ENCODE measurements at regions not wholly inside any gene's neighbourhood (a gene's known extent, or its start where the extent isn't known, plus 50 kb on each side); places are given as distances from the start of the nearest gene placed in this dataset.

DNA sequence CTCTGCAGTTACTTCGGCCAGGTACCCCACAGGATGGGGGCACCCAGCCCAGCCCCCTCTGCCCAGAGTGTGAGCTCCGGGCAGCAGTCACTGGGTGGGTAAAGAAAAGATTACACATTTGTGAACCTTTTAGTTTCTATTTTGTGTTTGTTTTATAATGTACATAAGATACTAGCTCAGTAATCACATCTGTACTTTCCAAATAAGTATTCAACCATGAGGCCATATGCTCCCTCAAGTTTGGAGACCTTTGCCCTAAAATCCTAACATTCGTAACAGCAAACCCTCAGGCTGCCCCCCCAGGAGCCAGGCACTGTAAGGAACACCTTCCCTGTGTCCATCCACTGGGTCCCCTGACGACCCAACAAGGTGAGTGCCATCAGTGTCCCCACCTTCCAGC is 68.3 kb upstream of the SLC6A6 start:
- no peak for DNase-seq (ENCODE audit: low spot score in 2 of 2, unreplicated experiment in 2 of 2)
- Mint-ChIP-seq H3K27ac (no peak overlapping the region), H3K36me3 (no peaks in the 10 kb centered on the region), H3K27me3 (ENCODE audit: low read depth) (no peaks in the 10 kb centered on the region), H3K9me3 (no peaks in the 10 kb centered on the region), H3K4me3 (no peak overlapping the region), H3K4me1 (peaks cover 3% of the 10 kb centered on the region)
- TF ChIP-seq, protein P1, sequence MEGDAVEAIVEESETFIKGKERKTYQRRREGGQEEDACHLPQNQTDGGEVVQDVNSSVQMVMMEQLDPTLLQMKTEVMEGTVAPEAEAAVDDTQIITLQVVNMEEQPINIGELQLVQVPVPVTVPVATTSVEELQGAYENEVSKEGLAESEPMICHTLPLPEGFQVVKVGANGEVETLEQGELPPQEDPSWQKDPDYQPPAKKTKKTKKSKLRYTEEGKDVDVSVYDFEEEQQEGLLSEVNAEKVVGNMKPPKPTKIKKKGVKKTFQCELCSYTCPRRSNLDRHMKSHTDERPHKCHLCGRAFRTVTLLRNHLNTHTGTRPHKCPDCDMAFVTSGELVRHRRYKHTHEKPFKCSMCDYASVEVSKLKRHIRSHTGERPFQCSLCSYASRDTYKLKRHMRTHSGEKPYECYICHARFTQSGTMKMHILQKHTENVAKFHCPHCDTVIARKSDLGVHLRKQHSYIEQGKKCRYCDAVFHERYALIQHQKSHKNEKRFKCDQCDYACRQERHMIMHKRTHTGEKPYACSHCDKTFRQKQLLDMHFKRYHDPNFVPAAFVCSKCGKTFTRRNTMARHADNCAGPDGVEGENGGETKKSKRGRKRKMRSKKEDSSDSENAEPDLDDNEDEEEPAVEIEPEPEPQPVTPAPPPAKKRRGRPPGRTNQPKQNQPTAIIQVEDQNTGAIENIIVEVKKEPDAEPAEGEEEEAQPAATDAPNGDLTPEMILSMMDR (IDR thresholded peaks at IDR 0.05; ENCODE audit: unreplicated experiment), result no peak

DNA sequence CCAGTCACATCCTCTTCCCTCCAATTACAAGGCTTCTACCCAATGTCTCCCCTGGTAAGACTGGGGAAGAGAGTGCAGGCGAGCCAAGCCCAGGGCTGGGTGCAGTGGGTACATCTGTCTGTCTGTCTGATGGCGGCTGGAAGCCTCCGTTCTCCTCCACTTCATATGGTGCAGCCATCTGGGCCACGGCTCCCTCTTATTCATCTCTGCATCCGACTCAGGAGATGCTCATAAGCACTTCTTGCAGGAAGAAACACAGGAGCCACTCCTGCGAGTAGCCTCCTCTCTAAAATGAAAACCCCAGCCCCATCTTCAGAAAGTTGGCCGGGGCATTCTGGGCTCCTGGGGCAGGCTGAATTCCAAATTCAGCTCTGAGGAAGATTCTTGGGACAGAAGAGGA is 67.5 kb upstream of the SLC6A6 start:
- no peak for DNase-seq (ENCODE audit: low spot score in 2 of 2, unreplicated experiment in 2 of 2)
- no peak overlapping the region for H3K27ac Mint-ChIP-seq
- TF ChIP-seq, protein P1 (IDR thresholded peaks at IDR 0.05; ENCODE audit: unreplicated experiment), result no peak
- H3K36me3 Mint-ChIP-seq, result no peaks in the 10 kb centered on the region
- H3K9me3 Mint-ChIP-seq, result no peaks in the 10 kb centered on the region
- H3K4me3 Mint-ChIP-seq, result no peak overlapping the region
- no peaks in the 10 kb centered on the region for H3K27me3 Mint-ChIP-seq (ENCODE audit: low read depth)
- H3K4me1 Mint-ChIP-seq, result no peaks in the 10 kb centered on the region

DNA sequence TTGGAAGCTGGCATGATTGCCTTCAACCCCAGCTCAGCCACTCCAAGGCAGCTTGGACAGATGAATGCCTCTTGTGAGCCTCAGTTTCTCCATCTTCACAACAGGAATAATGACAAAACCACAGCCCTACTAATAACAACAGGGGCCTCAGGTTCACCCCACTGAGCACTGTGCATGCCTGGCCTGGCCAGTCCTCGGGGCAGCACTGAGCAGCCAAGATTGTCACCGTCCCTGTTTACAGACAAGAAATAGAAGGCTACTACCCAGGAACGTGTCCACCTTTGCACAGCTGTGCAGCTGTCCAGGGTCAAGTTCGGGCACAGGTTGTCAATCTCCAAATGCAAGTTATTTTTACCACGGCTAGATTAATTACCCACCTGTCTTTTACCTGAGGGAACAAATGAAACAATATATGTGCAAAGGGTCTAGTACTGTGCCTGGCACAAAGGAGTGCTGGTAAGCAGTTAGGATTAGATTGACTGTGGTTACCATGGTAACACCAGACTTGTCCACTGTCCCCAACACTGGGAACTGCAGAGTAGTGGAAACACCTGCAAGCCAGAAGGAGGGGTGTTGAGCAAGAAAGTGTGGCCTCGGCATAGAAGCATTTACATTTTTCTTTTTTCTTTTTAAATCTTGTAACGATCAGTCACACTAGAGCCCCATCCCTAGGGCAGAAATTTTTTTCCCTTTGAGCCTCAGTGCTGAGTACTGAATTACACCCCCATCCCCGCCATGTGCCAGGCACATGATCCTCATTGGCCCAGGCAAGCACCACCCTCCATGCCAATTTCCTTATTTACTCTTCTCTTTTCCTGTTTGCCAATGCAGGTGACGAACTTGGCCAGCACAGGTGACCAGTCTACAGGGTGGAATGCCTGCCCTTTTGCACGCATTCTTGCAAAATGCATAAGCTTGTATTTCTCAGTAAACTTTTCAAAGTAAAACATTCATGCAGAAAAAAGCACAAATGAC is 66.3 kb upstream of the SLC6A6 start:
- no peak for DNase-seq (ENCODE audit: low spot score in 2 of 2, unreplicated experiment in 2 of 2)
- H3K36me3 Mint-ChIP-seq, result no peaks in the 10 kb centered on the region
- no peaks in the 10 kb centered on the region for H3K27me3 Mint-ChIP-seq (ENCODE audit: low read depth)
- TF ChIP-seq, protein P1 (IDR thresholded peaks at IDR 0.05; ENCODE audit: unreplicated experiment), result no peak
- no peaks in the 10 kb centered on the region for H3K4me1 Mint-ChIP-seq
- H3K27ac Mint-ChIP-seq, result no peak overlapping the region
- H3K9me3 Mint-ChIP-seq, result no peaks in the 10 kb centered on the region
- H3K4me3 Mint-ChIP-seq, result no peak overlapping the region

DNA sequence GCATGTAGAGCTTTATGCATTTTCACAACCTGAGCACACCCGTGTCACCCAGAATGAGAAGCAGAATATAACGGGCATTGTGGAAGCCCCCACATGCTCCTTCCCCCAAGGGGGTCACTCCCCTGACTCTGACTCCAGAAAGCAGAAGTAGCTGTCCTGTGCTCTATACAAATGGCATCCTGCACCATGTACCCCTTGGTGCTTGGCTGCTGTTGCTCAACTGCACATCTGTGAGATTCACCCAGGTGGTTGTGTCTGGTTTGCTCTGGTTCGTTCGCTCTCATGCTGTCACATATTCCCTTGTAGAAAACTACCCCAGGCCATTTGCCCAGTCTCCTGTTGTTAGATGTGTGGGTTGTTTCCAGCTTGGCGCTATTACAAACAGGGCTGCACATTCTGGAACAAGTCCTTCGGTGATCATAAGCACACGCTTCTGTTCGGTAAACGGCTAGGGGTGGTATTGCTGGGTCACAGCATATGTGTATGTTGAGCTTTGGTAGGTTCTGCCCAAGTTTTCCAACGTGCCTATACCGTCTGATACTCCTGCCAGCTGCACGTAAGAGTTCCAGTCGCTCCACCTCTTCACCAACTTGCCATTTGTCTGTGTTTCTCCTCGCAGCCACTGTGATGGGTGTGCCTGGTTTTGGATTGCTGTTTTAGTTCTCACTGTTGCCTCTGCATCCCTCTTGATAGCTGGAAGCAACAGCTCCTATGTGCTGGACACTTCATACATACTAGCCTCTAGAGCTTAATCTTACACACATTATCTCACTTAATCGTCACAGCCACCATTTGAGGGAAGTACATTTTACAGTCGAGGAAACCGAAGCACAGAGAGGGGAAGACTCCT is 65.4 kb upstream of the SLC6A6 start:
- no peaks in the 10 kb centered on the region for H3K36me3 Mint-ChIP-seq
- DNase-seq (ENCODE audit: low spot score in 2 of 2, unreplicated experiment in 2 of 2), result no peak
- no peak overlapping the region for H3K4me3 Mint-ChIP-seq
- H3K27me3 Mint-ChIP-seq (ENCODE audit: low read depth), result no peaks in the 10 kb centered on the region
- no peaks in the 10 kb centered on the region for H3K9me3 Mint-ChIP-seq
- H3K4me1 Mint-ChIP-seq, result no peaks in the 10 kb centered on the region
- no peak overlapping the region for H3K27ac Mint-ChIP-seq
- TF ChIP-seq, protein P1 (IDR thresholded peaks at IDR 0.05; ENCODE audit: unreplicated experiment), result no peak

DNA sequence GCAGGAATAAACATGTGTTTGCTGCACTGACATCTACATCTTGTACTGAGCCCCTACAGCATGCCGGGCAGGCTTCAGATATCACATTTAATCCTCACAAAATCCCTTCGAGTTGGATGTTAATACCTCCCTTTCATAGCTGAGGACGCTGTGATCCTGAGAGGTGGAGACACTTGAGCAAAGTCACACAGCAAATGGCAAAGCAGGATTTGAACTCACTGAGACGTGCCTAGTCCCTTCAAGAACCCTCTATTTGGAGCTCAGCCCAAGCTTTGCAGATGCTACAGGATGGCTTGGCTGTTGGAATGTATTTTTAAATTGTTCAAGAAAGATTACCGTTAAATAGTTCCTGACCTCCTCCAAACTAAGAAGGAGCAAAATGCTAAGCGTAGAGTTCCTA is 64.6 kb upstream of the SLC6A6 start:
- Mint-ChIP-seq H3K27me3 (ENCODE audit: low read depth) (no peaks in the 10 kb centered on the region), H3K27ac (no peak overlapping the region), H3K36me3 (no peaks in the 10 kb centered on the region), H3K9me3 (no peaks in the 10 kb centered on the region), H3K4me3 (no peak overlapping the region), H3K4me1 (no peaks in the 10 kb centered on the region)
- TF ChIP-seq, protein P1 (IDR thresholded peaks at IDR 0.05; ENCODE audit: unreplicated experiment), result no peak
- no peak for DNase-seq (ENCODE audit: low spot score in 2 of 2, unreplicated experiment in 2 of 2)
